Spleen (tissue), 7 donors: ENCODE measurements at regions not wholly inside any gene's neighbourhood (a gene's known extent, or its start where the extent isn't known, plus 50 kb on each side); places are given as distances from the start of the nearest gene placed in this dataset.

Source experiments
- POLR2A ChIP-seq, 3 donors: fragments of 450-650 bp; IDR thresholded peaks; one replicate each; pipeline ENCODE4 v1.5.1; 2017; ENCODE audit warnings: antibody characterized with exemption in 3 of 3, mild to moderate bottlenecking in 1 of 3
- TF ChIP-seq, protein P1 (sequence below), 11 experiments: fragments of 200-600 bp in 7 of 11; fragments of 450-650 bp in 4 of 11; sonication (generic) in 4 of 11; IDR thresholded peaks in 8 of 11; conservative IDR thresholded peaks in 3 of 11; 1 replicate in 7 of 11; 2 replicates in 4 of 11; pipeline versions ENCODE4 v1.4.0 to v1.8.0; 2016 to 2021; ENCODE audit warnings: antibody characterized with exemption in 11 of 11, inconsistent platforms in 4 of 11, mild to moderate bottlenecking in 1 of 11
- donor health status: DM: no; HTN: no; CAD: no; lungs with moderate emphysema.
- donor health status: DM: no; HTN: no; CAD: no.
- donor health status: DM: no; HTN: no; CAD: no.

GRCh38 chr3:66142079-66142478, 78.7 kb upstream of the SLC25A26 start:
- no peak for TF ChIP-seq POLR2A (IDR thresholded peaks at IDR 0.05)
- TF ChIP-seq, protein P1, sequence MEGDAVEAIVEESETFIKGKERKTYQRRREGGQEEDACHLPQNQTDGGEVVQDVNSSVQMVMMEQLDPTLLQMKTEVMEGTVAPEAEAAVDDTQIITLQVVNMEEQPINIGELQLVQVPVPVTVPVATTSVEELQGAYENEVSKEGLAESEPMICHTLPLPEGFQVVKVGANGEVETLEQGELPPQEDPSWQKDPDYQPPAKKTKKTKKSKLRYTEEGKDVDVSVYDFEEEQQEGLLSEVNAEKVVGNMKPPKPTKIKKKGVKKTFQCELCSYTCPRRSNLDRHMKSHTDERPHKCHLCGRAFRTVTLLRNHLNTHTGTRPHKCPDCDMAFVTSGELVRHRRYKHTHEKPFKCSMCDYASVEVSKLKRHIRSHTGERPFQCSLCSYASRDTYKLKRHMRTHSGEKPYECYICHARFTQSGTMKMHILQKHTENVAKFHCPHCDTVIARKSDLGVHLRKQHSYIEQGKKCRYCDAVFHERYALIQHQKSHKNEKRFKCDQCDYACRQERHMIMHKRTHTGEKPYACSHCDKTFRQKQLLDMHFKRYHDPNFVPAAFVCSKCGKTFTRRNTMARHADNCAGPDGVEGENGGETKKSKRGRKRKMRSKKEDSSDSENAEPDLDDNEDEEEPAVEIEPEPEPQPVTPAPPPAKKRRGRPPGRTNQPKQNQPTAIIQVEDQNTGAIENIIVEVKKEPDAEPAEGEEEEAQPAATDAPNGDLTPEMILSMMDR (IDR thresholded peaks at IDR 0.05 in 8 of 11, conservative IDR thresholded peaks at IDR 0.05 in 3 of 11): no peak
